ENCODE measurements at regions not wholly inside any gene's neighbourhood (a gene's known extent, or its start where the extent isn't known, plus 50 kb on each side); places are given as distances from the start of the nearest gene placed in this dataset.

DNA sequence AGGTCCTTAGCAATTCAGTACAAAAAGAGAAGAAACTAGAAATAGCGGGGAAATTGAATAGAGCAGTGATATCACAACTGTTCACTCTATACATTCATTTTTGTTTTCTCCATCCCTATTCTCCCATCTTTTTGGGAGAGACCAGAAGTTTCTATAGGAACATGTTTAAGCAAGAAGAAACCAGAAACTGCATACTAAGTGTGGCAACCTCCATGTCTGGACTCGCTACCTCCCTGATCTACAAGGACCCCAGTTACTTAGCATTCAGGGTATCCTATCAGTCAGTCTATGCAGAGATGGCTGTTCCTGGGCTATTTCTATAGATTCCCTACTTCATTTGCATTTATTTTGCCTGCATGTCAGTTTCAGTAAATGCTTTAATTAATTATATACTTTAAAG is 178.6 kb downstream of the PHLDA1 start:
- TF ChIP-seq, protein P1, sequence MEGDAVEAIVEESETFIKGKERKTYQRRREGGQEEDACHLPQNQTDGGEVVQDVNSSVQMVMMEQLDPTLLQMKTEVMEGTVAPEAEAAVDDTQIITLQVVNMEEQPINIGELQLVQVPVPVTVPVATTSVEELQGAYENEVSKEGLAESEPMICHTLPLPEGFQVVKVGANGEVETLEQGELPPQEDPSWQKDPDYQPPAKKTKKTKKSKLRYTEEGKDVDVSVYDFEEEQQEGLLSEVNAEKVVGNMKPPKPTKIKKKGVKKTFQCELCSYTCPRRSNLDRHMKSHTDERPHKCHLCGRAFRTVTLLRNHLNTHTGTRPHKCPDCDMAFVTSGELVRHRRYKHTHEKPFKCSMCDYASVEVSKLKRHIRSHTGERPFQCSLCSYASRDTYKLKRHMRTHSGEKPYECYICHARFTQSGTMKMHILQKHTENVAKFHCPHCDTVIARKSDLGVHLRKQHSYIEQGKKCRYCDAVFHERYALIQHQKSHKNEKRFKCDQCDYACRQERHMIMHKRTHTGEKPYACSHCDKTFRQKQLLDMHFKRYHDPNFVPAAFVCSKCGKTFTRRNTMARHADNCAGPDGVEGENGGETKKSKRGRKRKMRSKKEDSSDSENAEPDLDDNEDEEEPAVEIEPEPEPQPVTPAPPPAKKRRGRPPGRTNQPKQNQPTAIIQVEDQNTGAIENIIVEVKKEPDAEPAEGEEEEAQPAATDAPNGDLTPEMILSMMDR (IDR thresholded peaks at IDR 0.05): no peak
- no peak for TF ChIP-seq POLR2A (IDR thresholded peaks at IDR 0.05)

Data from vagina (tissue), 2 donors.